Peyer's patch (tissue), 4 donors: ENCODE measurements at regions not wholly inside any gene's neighbourhood (a gene's known extent, or its start where the extent isn't known, plus 50 kb on each side); places are given as distances from the start of the nearest gene placed in this dataset.

ENCODE experiments used
- POLR2A ChIP-seq, 2 donors: fragments of 450-650 bp; IDR thresholded peaks; one replicate each; pipeline ENCODE4 v1.5.1; 2017; ENCODE audit warnings: antibody characterized with exemption in 2 of 2, mild to moderate bottlenecking in 2 of 2, moderate library complexity in 2 of 2
- TF ChIP-seq, protein P1 (sequence below), 6 experiments: fragments of 450-650 bp in 4 of 6; fragments of 200-600 bp in 2 of 6; sonication (generic) in 1 of 6; IDR thresholded peaks; one replicate each; pipeline ENCODE4 v1.5.1; 2017 to 2019; ENCODE audit warnings: antibody characterized with exemption in 6 of 6, mild to moderate bottlenecking in 3 of 6, moderate library complexity in 1 of 6

- no peak for TF ChIP-seq POLR2A (IDR thresholded peaks at IDR 0.05)
- TF ChIP-seq, protein P1, sequence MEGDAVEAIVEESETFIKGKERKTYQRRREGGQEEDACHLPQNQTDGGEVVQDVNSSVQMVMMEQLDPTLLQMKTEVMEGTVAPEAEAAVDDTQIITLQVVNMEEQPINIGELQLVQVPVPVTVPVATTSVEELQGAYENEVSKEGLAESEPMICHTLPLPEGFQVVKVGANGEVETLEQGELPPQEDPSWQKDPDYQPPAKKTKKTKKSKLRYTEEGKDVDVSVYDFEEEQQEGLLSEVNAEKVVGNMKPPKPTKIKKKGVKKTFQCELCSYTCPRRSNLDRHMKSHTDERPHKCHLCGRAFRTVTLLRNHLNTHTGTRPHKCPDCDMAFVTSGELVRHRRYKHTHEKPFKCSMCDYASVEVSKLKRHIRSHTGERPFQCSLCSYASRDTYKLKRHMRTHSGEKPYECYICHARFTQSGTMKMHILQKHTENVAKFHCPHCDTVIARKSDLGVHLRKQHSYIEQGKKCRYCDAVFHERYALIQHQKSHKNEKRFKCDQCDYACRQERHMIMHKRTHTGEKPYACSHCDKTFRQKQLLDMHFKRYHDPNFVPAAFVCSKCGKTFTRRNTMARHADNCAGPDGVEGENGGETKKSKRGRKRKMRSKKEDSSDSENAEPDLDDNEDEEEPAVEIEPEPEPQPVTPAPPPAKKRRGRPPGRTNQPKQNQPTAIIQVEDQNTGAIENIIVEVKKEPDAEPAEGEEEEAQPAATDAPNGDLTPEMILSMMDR (IDR thresholded peaks at IDR 0.05) = no peak
These were observed 616.0 kb upstream of the TBL1XR1 start for GRCh38 chr3:177813322-177813721.
